ENCODE measurements at regions not wholly inside any gene's neighbourhood (a gene's known extent, or its start where the extent isn't known, plus 50 kb on each side); places are given as distances from the start of the nearest gene placed in this dataset.
A peak's percentile ranks its signal among the peaks of the same experiment; 100 is the strongest.

- DNase-seq (ENCODE audit: low spot score) = no peak
Measured at GRCh38 chr1:68551459-68551858, 54.6 kb upstream of the DEPDC1 start.

GRCh38 chr1:68558321-68559026 is 61.6 kb upstream of the DEPDC1 start:
- DNase-seq (ENCODE audit: low spot score) = no peak

- no peak for DNase-seq (ENCODE audit: low spot score)
Measured at GRCh38 chr1:68565923-68566322, 69.0 kb upstream of the DEPDC1 start.

- no peak for DNase-seq (ENCODE audit: low spot score)
Measured at GRCh38 chr1:68570871-68571270, 74.0 kb upstream of the DEPDC1 start.

GRCh38 chr1:68571454-68572235 is 74.8 kb upstream of the DEPDC1 start:
- no peak for DNase-seq (ENCODE audit: low spot score)

GRCh38 chr1:68585351-68585750 is 88.5 kb upstream of the DEPDC1 start:
- DNase-seq (ENCODE audit: low spot score) = no peak

- no peak for DNase-seq (ENCODE audit: low spot score)
Measured at GRCh38 chr1:68586766-68587165, 89.9 kb upstream of the DEPDC1 start.

- DNase-seq (ENCODE audit: low spot score) = no peak
Measured at GRCh38 chr1:68588304-68588703, 91.4 kb upstream of the DEPDC1 start.

- DNase-seq (ENCODE audit: low spot score) = no peak
Measured at GRCh38 chr1:68590473-68590872, 93.6 kb upstream of the DEPDC1 start.

GRCh38 chr1:68594851-68595250 is 98.0 kb upstream of the DEPDC1 start:
- DNase-seq (ENCODE audit: low spot score) = no peak

- peak; percentile 5 for DNase-seq (ENCODE audit: low spot score)
Measured at GRCh38 chr1:68600049-68600661, 103.3 kb upstream of the DEPDC1 start.

GRCh38 chr1:68608289-68608688 is 111.4 kb upstream of the DEPDC1 start:
- no peak for DNase-seq (ENCODE audit: low spot score)

GRCh38 chr1:68615312-68615711 is 118.4 kb upstream of the DEPDC1 start:
- DNase-seq (ENCODE audit: low spot score) = no peak

GRCh38 chr1:68617942-68618341 is 121.1 kb upstream of the DEPDC1 start:
- DNase-seq (ENCODE audit: low spot score) = no peak

- no peak for DNase-seq (ENCODE audit: low spot score)
Measured at GRCh38 chr1:68620571-68620970, 123.7 kb upstream of the DEPDC1 start.

GRCh38 chr1:68623700-68624099 is 126.8 kb upstream of the DEPDC1 start:
- no peak for DNase-seq (ENCODE audit: low spot score)

GRCh38 chr1:68624233-68624632 is 127.4 kb upstream of the DEPDC1 start:
- no peak for DNase-seq (ENCODE audit: low spot score)

GRCh38 chr1:68625624-68626023 is 128.7 kb upstream of the DEPDC1 start:
- DNase-seq (ENCODE audit: low spot score) = no peak

- no peak for DNase-seq (ENCODE audit: low spot score)
Measured at GRCh38 chr1:68633141-68633919, 136.4 kb upstream of the DEPDC1 start.

- no peak for DNase-seq (ENCODE audit: low spot score)
Measured at GRCh38 chr1:68644504-68644903, 147.6 kb upstream of the DEPDC1 start.

- DNase-seq (ENCODE audit: low spot score) = no peak
Measured at GRCh38 chr1:68651115-68651514, 154.2 kb upstream of the DEPDC1 start.

- DNase-seq (ENCODE audit: low spot score) = no peak
Measured at GRCh38 chr1:68653882-68654281, 157.0 kb upstream of the DEPDC1 start.
